ENCODE measurements at regions not wholly inside any gene's neighbourhood (a gene's known extent, or its start where the extent isn't known, plus 50 kb on each side); places are given as distances from the start of the nearest gene placed in this dataset.

GRCh38 chr10:111967547-111967946 lies 216.0 kb downstream of the GPAM start:
- no peaks in the 10 kb centered on the region for H3K9me3 Mint-ChIP-seq (ENCODE audit: insufficient read depth)
- whole genome bisulfite sequencing (ENCODE audit: insufficient coverage) = no CpG with 5 or more reads among the region's 2 CpGs
- Histone ChIP-seq H3K4me2 (replicated peaks; ENCODE audit: low read depth, low read length, poor library complexity, severe bottlenecking) (no peak overlapping the region), H2AFZ (ENCODE audit: insufficient read depth, low read depth, low read length, poor library complexity, severe bottlenecking) (no peak overlapping the region), H3K79me2 (ENCODE audit: control insufficient read depth, insufficient read depth, low read length) (no peaks in the 10 kb centered on the region), H3K4me1 (ENCODE audit: control insufficient read depth in 2 of 2, insufficient read depth in 2 of 2, low read length in 2 of 2) (no peaks in the 10 kb centered on the region), H3K36me3 (replicated peaks in 1 of 2; ENCODE audit: control extremely low read depth in 1 of 2, control insufficient read depth in 1 of 2, extremely low read depth in 1 of 2, insufficient read depth in 2 of 2, low read length in 1 of 2) (no peaks in the 10 kb centered on the region), H3K9ac (ENCODE audit: low read length) (no peak overlapping the region), H3K27ac (ENCODE audit: low read length in 2 of 2) (no peak overlapping the region), H3K4me3 (ENCODE audit: control extremely low read depth in 1 of 5, extremely low read depth in 1 of 5, insufficient read depth in 1 of 5, low read depth in 2 of 5, low read length in 4 of 5) (no peak overlapping the region), H3K9me3 (ENCODE audit: control extremely low read depth in 1 of 3, control insufficient read depth in 2 of 3, insufficient read depth in 1 of 3, low read length in 2 of 3) (peaks cover 0 to 1% (median 0%) of the 10 kb centered on the region in 3 donors), H4K20me1 (ENCODE audit: control insufficient read depth, insufficient read depth, low read length, poor library complexity, severe bottlenecking) (no peaks in the 10 kb centered on the region), H3K27me3 (replicated peaks in 1 of 4; ENCODE audit: control extremely low read depth in 1 of 4, control insufficient read depth in 3 of 4, insufficient read depth in 4 of 4, low read length in 3 of 4) (no peaks in the 10 kb centered on the region)
- no peak overlapping the region for H3K4me3 Mint-ChIP-seq
- ATAC-seq (ENCODE audit: low read depth) = no peak
- no peaks in the 10 kb centered on the region for H3K27me3 Mint-ChIP-seq
- ChIA-PET CTCF (no interaction called here), POLR2A (no interaction called here)
- no peak overlapping the region for H3K27ac Mint-ChIP-seq
- no peak for DNase-seq
- intact Hi-C loops (cut with micrococcal nuclease) = no loop called here
- TF ChIP-seq EZH2 (IDR thresholded peaks at IDR 0.05; ENCODE audit: borderline replicate concordance, insufficient read depth, low read depth, low read length, poor library complexity, severe bottlenecking) = no peak
- TF ChIP-seq, protein P1, sequence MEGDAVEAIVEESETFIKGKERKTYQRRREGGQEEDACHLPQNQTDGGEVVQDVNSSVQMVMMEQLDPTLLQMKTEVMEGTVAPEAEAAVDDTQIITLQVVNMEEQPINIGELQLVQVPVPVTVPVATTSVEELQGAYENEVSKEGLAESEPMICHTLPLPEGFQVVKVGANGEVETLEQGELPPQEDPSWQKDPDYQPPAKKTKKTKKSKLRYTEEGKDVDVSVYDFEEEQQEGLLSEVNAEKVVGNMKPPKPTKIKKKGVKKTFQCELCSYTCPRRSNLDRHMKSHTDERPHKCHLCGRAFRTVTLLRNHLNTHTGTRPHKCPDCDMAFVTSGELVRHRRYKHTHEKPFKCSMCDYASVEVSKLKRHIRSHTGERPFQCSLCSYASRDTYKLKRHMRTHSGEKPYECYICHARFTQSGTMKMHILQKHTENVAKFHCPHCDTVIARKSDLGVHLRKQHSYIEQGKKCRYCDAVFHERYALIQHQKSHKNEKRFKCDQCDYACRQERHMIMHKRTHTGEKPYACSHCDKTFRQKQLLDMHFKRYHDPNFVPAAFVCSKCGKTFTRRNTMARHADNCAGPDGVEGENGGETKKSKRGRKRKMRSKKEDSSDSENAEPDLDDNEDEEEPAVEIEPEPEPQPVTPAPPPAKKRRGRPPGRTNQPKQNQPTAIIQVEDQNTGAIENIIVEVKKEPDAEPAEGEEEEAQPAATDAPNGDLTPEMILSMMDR (IDR thresholded peaks at IDR 0.05) = no peak
- no peaks in the 10 kb centered on the region for H3K4me1 Mint-ChIP-seq

- no peak overlapping the region for H3K4me2 ChIP-seq (replicated peaks; ENCODE audit: low read depth, low read length, poor library complexity, severe bottlenecking)
- ChIA-PET POLR2A (no interaction called here), CTCF (no interaction called here)
- H3K9me3 ChIP-seq (ENCODE audit: control extremely low read depth in 1 of 3, control insufficient read depth in 2 of 3, insufficient read depth in 1 of 3, low read length in 2 of 3) = peaks cover 0 to 1% (median 0%) of the 10 kb centered on the region in 3 donors
- no peak overlapping the region for H2AFZ ChIP-seq (ENCODE audit: insufficient read depth, low read depth, low read length, poor library complexity, severe bottlenecking)
- no peaks in the 10 kb centered on the region for H3K27me3 ChIP-seq (replicated peaks in 1 of 4; ENCODE audit: control extremely low read depth in 1 of 4, control insufficient read depth in 3 of 4, insufficient read depth in 4 of 4, low read length in 3 of 4)
- no peak overlapping the region for H3K4me3 ChIP-seq (ENCODE audit: control extremely low read depth in 1 of 5, extremely low read depth in 1 of 5, insufficient read depth in 1 of 5, low read depth in 2 of 5, low read length in 4 of 5)
- no peaks in the 10 kb centered on the region for H3K36me3 ChIP-seq (replicated peaks in 1 of 2; ENCODE audit: control extremely low read depth in 1 of 2, control insufficient read depth in 1 of 2, extremely low read depth in 1 of 2, insufficient read depth in 2 of 2, low read length in 1 of 2)
- no CpG with 5 or more reads among the region's 3 CpGs for WGBS (ENCODE audit: insufficient coverage)
- H3K9ac ChIP-seq (ENCODE audit: low read length) = no peak overlapping the region
- intact Hi-C loops (cut with micrococcal nuclease) = no loop called here
- H3K27ac ChIP-seq (ENCODE audit: low read length in 2 of 2) = no peak overlapping the region
- TF ChIP-seq EZH2 (IDR thresholded peaks at IDR 0.05; ENCODE audit: borderline replicate concordance, insufficient read depth, low read depth, low read length, poor library complexity, severe bottlenecking) = no peak
- TF ChIP-seq, protein P1 (IDR thresholded peaks at IDR 0.05) = no peak
- Mint-ChIP-seq H3K27me3 (no peaks in the 10 kb centered on the region), H3K4me3 (no peak overlapping the region), H3K27ac (no peak overlapping the region), H3K4me1 (no peaks in the 10 kb centered on the region), H3K9me3 (ENCODE audit: insufficient read depth) (no peaks in the 10 kb centered on the region)
- no peak for DNase-seq
- ATAC-seq (ENCODE audit: low read depth) = no peak
- no peaks in the 10 kb centered on the region for H3K4me1 ChIP-seq (ENCODE audit: control insufficient read depth in 2 of 2, insufficient read depth in 2 of 2, low read length in 2 of 2)
- no peaks in the 10 kb centered on the region for H3K79me2 ChIP-seq (ENCODE audit: control insufficient read depth, insufficient read depth, low read length)
- no peaks in the 10 kb centered on the region for H4K20me1 ChIP-seq (ENCODE audit: control insufficient read depth, insufficient read depth, low read length, poor library complexity, severe bottlenecking)
These were observed 214.9 kb downstream of the GPAM start for GRCh38 chr10:111968647-111969046.
